ENCODE measurements at regions not wholly inside any gene's neighbourhood (a gene's known extent, or its start where the extent isn't known, plus 50 kb on each side); places are given as distances from the start of the nearest gene placed in this dataset.
"Not testable (repeated sequence)": the region's sequence is repeated elsewhere in the genome, so short reads cannot be mapped to it uniquely, and the experiment has no call there.

DNA sequence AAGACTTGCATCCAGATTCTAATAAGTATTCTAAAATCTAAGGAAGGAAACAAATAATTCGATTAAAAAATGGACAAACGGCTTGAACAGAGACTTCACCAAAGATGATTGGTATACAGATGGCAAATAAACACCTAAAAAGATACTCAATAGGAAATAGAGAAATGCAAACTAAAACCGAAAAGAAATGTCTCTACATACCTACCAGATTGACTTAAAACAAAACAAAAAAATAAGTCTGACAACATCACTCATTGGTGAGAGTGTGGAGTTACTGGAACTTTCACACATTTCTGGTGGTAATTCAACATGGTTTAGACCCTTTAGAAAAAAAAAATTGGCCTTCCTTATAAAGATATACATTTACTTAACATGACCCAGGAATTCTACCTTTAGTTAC is 869.8 kb downstream of the TTLL7 start:
- DNase-seq (ENCODE audit: low read depth) = no peak
- no peak for TF ChIP-seq CTCF (IDR thresholded peaks at IDR 0.05; ENCODE audit: insufficient read depth, low read depth, low read length, missing control alignments)
- no peak overlapping the region for H3K4me3 ChIP-seq (ENCODE audit: low read length)

- H3K4me3 ChIP-seq (ENCODE audit: low read length) = no peak overlapping the region
- no peak for TF ChIP-seq CTCF (IDR thresholded peaks at IDR 0.05; ENCODE audit: insufficient read depth, low read depth, low read length, missing control alignments)
- no peak for DNase-seq (ENCODE audit: low read depth)
Measured at GRCh38 chr1:83125456-83125855, 873.5 kb downstream of the TTLL7 start.

- TF ChIP-seq CTCF (IDR thresholded peaks at IDR 0.05; ENCODE audit: insufficient read depth, low read depth, low read length, missing control alignments) = no peak
- H3K4me3 ChIP-seq (ENCODE audit: low read length) = no peak overlapping the region
- no peak for DNase-seq (ENCODE audit: low read depth)
Measured at GRCh38 chr1:83123019-83123418, 875.9 kb downstream of the TTLL7 start.

DNA sequence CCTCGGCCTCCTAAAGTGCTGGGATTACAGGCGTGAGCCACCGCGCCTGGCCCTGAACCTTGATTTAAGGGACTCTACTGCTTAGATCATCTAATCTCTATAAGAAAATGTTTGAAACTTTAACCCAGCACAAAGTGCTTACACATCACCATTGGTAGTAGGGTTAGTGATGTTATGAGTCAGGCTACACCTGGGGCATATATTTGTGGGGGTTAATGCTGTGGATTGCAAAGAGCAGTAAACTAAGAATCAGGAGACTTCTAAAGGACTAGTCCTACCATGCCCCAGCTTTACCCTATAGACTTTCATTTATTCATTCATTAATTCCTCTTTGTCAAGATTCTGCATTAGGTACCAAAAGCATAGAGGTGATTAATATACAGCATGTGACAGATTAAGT is 880.5 kb downstream of the TTLL7 start:
- peak; percentile 40 for DNase-seq (ENCODE audit: low read depth)
- no peak for TF ChIP-seq CTCF (IDR thresholded peaks at IDR 0.05; ENCODE audit: insufficient read depth, low read depth, low read length, missing control alignments)
- no peak overlapping the region for H3K4me3 ChIP-seq (ENCODE audit: low read length)

- not testable (repeated sequence) for H3K4me3 ChIP-seq (ENCODE audit: low read length); DNase-seq (ENCODE audit: low read depth)
Measured at GRCh38 chr1:83117030-83117429, 881.9 kb downstream of the TTLL7 start.

GRCh38 chr1:83115785-83116184 is 883.1 kb downstream of the TTLL7 start:
- no peak for DNase-seq (ENCODE audit: low read depth)
- no peak for TF ChIP-seq CTCF (IDR thresholded peaks at IDR 0.05; ENCODE audit: insufficient read depth, low read depth, low read length, missing control alignments)
- no peak overlapping the region for H3K4me3 ChIP-seq (ENCODE audit: low read length)

DNA sequence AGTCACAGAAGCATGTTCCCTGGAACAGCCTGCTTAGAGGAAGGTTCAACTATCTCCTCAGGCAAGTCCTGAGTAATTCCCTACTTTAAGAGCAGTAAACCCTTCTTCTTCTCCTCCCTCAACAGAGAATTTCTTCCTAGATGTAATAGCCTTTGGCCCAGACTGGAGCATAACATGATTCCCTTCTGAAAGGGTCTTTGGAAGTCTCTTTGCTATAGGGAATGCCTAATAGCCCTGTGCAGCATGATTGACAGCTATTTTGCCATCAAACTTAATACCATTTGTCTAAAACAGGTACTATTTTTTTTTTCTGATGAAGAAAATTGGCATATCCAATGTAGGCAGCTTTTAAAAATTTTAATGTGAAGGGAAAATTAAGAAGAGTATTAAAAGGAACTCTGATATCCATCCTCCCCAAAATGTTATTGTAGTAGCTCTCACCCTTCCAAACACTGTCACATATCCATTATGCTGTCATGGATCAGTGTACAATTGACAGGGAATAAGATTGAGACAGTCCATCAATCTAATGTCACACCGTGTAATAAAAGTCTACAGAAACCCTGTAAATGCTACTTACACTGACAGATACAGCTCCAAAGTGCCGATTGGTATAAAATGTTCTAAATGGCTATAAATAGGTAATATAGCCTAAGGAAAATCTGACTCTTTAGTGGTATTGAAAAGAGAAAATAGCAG is 884.6 kb downstream of the TTLL7 start:
- no peak for DNase-seq (ENCODE audit: low read depth)
- no peak overlapping the region for H3K4me3 ChIP-seq (ENCODE audit: low read length)
- no peak for TF ChIP-seq CTCF (IDR thresholded peaks at IDR 0.05; ENCODE audit: insufficient read depth, low read depth, low read length, missing control alignments)
